Fibroblast of upper back skin (primary cell): ENCODE measurements at regions not wholly inside any gene's neighbourhood (a gene's known extent, or its start where the extent isn't known, plus 50 kb on each side); places are given as distances from the start of the nearest gene placed in this dataset.
A peak's percentile ranks its signal among the peaks of the same experiment; 100 is the strongest.

ENCODE experiments used
- DNase-seq: peaks from one replicate; pipeline ENCODE4 v3.0.0-alpha.2; 2013

GRCh38 chr2:196399722-196400691 is 228.6 kb upstream of the STK17B start:
- DNase-seq: peak; percentile 99

GRCh38 chr2:196403471-196403870 is 232.1 kb upstream of the STK17B start:
- peak; percentile 77 for DNase-seq

DNA sequence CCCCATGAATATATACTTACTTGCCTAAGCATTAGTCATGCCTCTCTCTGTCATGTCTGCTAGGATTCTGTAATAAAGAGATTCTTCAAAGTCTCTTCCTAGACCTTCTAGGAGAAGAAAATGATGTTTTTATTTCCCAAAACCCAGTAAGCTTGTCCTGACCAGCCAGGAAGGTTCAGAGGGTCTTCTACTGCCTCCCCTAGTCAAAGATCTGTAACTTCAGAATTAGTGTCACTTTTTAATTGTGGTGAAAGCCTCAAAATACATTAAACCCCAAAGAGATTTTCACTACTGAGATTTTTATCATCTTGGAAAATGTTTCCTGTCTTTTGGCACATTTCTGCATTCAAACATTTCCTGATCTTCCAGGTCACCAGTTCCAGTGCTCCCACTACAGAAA is 232.9 kb upstream of the STK17B start:
- DNase-seq: peak; percentile 39

DNA sequence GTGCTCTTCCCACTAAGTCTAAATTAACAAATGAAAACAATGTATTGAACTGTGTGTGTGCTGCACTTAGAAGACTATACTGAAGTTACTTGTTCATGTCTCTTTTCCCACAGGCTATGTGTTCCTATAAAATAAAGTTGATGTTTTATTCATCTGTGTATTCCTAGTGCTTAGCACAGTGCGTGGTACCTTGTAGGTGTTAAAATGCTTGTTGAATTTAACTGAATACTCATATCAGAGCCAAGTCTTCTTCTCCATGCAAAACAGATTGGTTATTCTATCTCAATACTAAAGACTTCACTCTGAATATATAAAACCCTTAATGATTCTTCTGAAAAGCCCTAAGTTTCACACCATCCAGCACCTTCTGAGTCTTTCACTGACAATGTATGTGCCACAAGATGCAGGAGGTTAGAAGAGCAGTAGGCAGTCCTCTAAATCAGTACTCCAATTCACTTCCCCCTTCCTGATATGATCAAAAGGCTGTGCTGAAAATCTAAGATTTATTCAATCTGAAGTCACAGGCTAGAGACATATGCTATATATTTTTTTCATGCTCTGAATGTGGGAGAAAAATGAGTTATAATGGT is 231.7 kb upstream of the CCDC150 start:
- DNase-seq: no peak

- DNase-seq: peak; percentile 17
These were observed 230.1 kb upstream of the CCDC150 start for GRCh38 chr2:196409376-196409775.

GRCh38 chr2:196410008-196410407 is 229.5 kb upstream of the CCDC150 start:
- no peak for DNase-seq

- DNase-seq: peak; percentile 23
These were observed 225.7 kb upstream of the CCDC150 start for GRCh38 chr2:196413821-196414274.

- no peak for DNase-seq
These were observed 224.1 kb upstream of the CCDC150 start for GRCh38 chr2:196415384-196415783.

DNA sequence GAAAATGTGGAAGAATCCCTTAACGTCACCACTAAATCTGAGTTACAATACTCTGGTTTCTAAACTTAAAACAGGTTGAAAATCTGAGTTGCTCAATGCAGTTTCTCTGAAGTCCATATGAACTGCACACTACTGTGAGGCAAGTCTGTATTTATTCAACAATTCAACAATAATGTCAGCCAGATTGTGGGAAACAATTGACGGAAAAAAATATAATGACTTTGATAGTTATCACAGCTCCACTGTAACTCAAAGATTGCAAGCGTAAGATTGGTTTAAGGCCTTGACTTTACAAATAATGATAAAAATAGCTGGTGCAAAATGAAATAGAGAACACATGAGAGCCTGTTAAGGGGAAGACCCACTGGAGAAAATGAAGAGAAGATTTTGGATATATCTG is 219.4 kb upstream of the CCDC150 start:
- no peak for DNase-seq

DNA sequence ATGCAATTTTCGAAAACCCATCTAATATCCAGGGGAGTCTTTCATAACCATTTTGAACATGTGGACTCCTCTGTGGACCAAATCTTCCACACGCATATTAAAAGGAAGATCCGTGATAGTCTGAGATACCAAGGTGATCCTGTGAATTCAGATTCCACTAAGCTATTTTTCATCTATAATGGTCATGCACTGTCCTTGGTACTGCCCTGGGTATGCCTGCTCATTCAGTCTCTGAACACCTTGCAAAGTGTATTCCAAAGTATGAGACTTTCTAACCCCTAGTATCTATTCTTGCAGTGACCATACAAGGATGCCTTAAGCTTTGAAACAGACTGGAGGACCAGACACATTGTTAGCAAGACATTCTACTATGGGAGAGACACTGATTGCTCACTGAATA is 217.6 kb upstream of the CCDC150 start:
- no peak for DNase-seq

- no peak for DNase-seq
These were observed 217.2 kb upstream of the CCDC150 start for GRCh38 chr2:196422361-196422760.

GRCh38 chr2:196426122-196426521 is 213.4 kb upstream of the CCDC150 start:
- no peak for DNase-seq

DNA sequence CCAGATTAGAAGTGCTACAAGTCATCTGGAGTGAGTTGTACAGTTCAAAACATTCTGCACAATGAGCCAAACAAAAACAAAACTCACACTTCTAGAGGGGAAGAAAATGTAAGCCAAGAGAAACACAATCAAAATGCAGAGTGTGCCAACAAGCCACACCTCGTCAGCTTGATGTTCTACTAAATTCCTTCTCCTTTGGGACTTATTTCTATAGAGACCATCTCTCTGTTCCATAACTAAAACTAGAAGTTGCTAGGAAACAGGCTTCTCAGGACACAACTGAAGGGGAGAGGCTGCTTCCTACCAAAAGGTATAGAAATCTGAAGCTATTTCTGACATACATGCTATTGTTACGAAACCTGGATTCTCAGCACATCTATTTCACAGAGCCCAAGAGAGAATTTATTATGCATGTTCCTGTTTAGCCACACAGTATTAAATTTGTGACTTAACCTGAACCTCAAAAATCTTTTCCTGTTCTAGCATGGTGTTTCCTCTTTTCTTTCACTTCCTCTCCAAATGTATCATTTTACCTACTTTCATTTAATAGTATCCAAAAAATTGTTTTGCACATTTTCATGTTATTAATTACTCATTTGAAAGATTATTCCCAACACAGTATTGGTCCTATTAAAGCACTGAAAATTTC is 211.4 kb upstream of the CCDC150 start:
- DNase-seq: no peak

- DNase-seq: peak; percentile 4
These were observed 208.4 kb upstream of the CCDC150 start for GRCh38 chr2:196431076-196431475.

GRCh38 chr2:196431957-196432356 is 207.6 kb upstream of the CCDC150 start:
- peak; percentile 4 for DNase-seq

DNA sequence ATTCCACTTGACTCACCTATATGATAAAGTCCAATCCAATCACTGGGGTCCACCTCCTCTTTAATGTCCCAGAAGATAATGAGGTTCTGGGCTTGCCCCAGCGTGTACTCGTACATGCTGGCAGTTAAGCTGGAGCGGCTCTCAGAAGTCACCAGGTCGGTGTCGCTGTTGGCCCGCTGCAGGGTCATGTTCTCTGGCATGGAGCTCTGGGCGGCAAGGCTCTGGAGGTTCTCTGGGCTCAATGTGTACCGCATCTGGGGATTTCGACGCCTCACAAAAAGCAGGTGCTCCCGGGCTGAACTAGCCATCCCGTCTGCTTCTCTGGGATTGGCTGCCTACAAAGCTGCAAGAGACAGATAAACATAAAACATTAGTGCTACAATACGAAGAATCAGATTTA is 206.4 kb upstream of the CCDC150 start:
- no peak for DNase-seq

- no peak for DNase-seq
These were observed 205.3 kb upstream of the CCDC150 start for GRCh38 chr2:196434217-196434616.

DNA sequence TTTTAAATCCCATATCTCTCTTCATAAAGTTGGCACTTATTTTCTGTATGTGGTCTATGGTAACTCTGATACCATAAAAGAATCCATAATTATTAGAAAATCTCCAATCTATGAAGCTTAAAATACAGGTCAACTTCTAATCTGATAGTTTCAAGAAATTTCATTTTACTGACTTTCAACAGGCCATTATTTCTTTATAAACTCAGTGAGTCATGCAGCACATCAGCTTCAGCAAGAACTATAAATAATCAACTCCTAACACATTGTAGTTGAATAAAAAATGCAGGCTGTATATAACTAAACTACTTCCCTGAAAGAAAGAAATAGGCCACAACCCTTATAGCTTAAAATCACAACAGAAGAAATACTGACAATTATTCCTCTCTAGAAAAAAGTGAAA is 204.3 kb upstream of the CCDC150 start:
- peak; percentile 16 for DNase-seq

GRCh38 chr2:196437626-196438025 is 201.9 kb upstream of the CCDC150 start:
- DNase-seq: no peak

- DNase-seq: no peak
These were observed 199.8 kb upstream of the CCDC150 start for GRCh38 chr2:196439760-196440159.

GRCh38 chr2:196440413-196440812 is 199.1 kb upstream of the CCDC150 start:
- no peak for DNase-seq

- no peak for DNase-seq
These were observed 198.0 kb upstream of the CCDC150 start for GRCh38 chr2:196441527-196441926.

- DNase-seq: no peak
These were observed 197.3 kb upstream of the CCDC150 start for GRCh38 chr2:196442211-196442610.

DNA sequence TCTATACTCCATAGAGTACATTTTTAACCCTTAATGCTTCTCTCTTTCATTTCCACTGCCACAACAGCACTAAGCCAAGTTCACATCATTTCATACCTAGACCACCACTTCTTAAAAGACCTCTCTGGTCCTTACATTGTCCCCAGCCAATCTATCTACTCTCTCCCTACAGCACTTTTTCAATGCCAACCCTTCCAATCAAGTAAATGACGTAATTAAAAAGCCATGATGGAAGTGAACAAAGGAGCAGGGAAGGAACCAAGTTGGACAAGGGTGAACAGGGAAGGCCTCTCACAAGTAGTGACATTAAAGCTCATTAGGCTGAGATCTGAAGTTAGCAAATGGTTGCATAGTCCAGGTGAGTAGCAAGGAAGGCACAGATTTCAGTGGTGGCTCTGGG is 195.1 kb upstream of the CCDC150 start:
- no peak for DNase-seq
